Retinal pigment epithelial cell (primary cell): ENCODE measurements at regions not wholly inside any gene's neighbourhood (a gene's known extent, or its start where the extent isn't known, plus 50 kb on each side); places are given as distances from the start of the nearest gene placed in this dataset.

ENCODE experiments used
- DNase-seq: peaks from one replicate; pipeline ENCODE4 v3.0.0-alpha.2; 2010; ENCODE audit warnings: low read depth
- H3K4me3 ChIP-seq: 2 replicates; pipeline ENCODE4 v1.5.1; 2011; ENCODE audit warnings: mild to moderate bottlenecking, low read length, control low read depth, moderate library complexity
- CTCF ChIP-seq: conservative IDR thresholded peaks from 2 replicates; pipeline ENCODE4 v1.5.1; 2011; ENCODE audit warnings: low read depth, low read length, control low read depth, inconsistent platforms

GRCh38 chr12:107235600-107235999 is 142.3 kb upstream of the CRY1 start:
- TF ChIP-seq CTCF: no peak
- no peak overlapping the region for H3K4me3 ChIP-seq
- DNase-seq: no peak

GRCh38 chr12:107236824-107237511 is 143.6 kb upstream of the CRY1 start:
- TF ChIP-seq CTCF: no peak
- no peak overlapping the region for H3K4me3 ChIP-seq
- DNase-seq: no peak

GRCh38 chr12:107238296-107238695 is 144.9 kb upstream of the CRY1 start:
- H3K4me3 ChIP-seq: no peak overlapping the region
- DNase-seq: no peak
- TF ChIP-seq CTCF: no peak

GRCh38 chr12:107241411-107241810 is 148.1 kb upstream of the CRY1 start:
- no peak for TF ChIP-seq CTCF
- DNase-seq: no peak
- no peak overlapping the region for H3K4me3 ChIP-seq

- no peak for DNase-seq
- H3K4me3 ChIP-seq: no peak overlapping the region
- no peak for TF ChIP-seq CTCF
Measured at GRCh38 chr12:107242189-107242588, 148.8 kb upstream of the CRY1 start.

- H3K4me3 ChIP-seq: no peak overlapping the region
- TF ChIP-seq CTCF: no peak
- no peak for DNase-seq
Measured at GRCh38 chr12:107243341-107243740, 150.0 kb upstream of the CRY1 start.

- no peak for TF ChIP-seq CTCF
- no peak for DNase-seq
Measured at GRCh38 chr12:107244584-107244983, 151.2 kb upstream of the CRY1 start.

More at GRCh38 chr12:107244584-107244983, 151.2 kb upstream of the CRY1 start:
- H3K4me3 ChIP-seq: no peak overlapping the region
